Uterus (tissue), 3 donors: ENCODE measurements at regions not wholly inside any gene's neighbourhood (a gene's known extent, or its start where the extent isn't known, plus 50 kb on each side); places are given as distances from the start of the nearest gene placed in this dataset.

Source experiments
- DNase-seq, 2 donors: peaks; one replicate each; pipeline ENCODE4 v3.0.0-alpha.2; 2019 to 2020
- H3K27ac ChIP-seq, 2 donors: fragments of 200-600 bp; sonication (generic); 1 replicate in 1 of 2; 2 replicates in 1 of 2; pipeline ENCODE4 v1.5.1; 2016 to 2018
- H3K27me3 ChIP-seq, 2 donors: fragments of 200-600 bp; sonication (generic); one replicate each; pipeline ENCODE4 v1.5.1; 2018 to 2019; ENCODE audit warnings: control low read depth in 1 of 2
- H3K36me3 ChIP-seq, 2 donors: fragments of 200-600 bp; sonication (generic); one replicate each; pipeline ENCODE4 v1.5.1; 2019; ENCODE audit warnings: control low read depth in 1 of 2
- H3K4me1 ChIP-seq, 2 donors: fragments of 200-600 bp; sonication (generic); one replicate each; pipeline ENCODE4 v1.5.1; 2018 to 2019; ENCODE audit warnings: control low read depth in 1 of 2
- H3K4me3 ChIP-seq, 2 donors: fragments of 200-600 bp; sonication (generic); 1 replicate in 1 of 2; 2 replicates in 1 of 2; pipeline ENCODE4 v1.5.1; 2018 to 2019; ENCODE audit warnings: mild to moderate bottlenecking in 1 of 2
- H3K9me3 ChIP-seq, 2 donors: fragments of 200-600 bp; sonication (generic); one replicate each; pipeline ENCODE4 v1.5.1; 2019; ENCODE audit warnings: control low read depth in 1 of 2
- POLR2A ChIP-seq, 2 donors: fragments of 450-650 bp; IDR thresholded peaks; one replicate each; pipeline ENCODE4 v1.6.1; 2016; ENCODE audit warnings: antibody characterized with exemption in 2 of 2, mild to moderate bottlenecking in 1 of 2, moderate library complexity in 1 of 2
- intact Hi-C: fragments of 100-400 bp; cut with DNase I; formaldehyde crosslinking; loops from one replicate; pipeline ENCODE4 v1.15.1; 2023; ENCODE audit warnings: low total_unique reads
- TF ChIP-seq, protein P1 (sequence below), 4 experiments: fragments of 200-600 bp in 2 of 4; fragments of 450-650 bp in 2 of 4; sonication (generic) in 2 of 4; IDR thresholded peaks; one replicate each; pipeline ENCODE4 v1.5.1; 2016 to 2019; ENCODE audit warnings: antibody characterized with exemption in 4 of 4, mild to moderate bottlenecking in 2 of 4, moderate library complexity in 1 of 4
- donor health status: DM: yes; HTN: yes; CAD: no.

DNA sequence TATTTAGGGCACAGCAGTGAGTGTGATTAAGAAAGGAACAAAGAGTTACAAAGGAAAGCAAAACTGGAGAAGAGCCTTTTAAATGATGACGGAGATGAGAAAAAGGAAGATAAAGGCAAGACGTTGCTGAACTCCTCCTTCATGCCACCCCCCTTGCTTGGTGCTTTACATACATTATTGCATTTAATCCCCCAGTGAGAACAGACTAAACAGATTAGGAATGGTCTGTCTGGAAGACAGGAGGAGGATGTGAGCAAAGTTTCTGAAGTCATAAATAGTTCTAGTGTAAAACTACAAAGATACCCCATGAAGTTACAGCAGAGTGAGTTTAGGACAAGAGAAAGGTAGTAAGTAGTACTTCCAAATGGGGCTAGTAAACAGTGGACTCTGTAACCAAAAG lies 113.5 kb downstream of the PLCE1 start:
- Histone ChIP-seq H3K36me3 (no peaks in the 10 kb centered on the region), H3K27me3 (no peaks in the 10 kb centered on the region), H3K27ac (no peak overlapping the region), H3K9me3 (no peaks in the 10 kb centered on the region), H3K4me1 (no peaks in the 10 kb centered on the region), H3K4me3 (no peak overlapping the region)
- TF ChIP-seq POLR2A (IDR thresholded peaks at IDR 0.05) = no peak
- TF ChIP-seq, protein P1, sequence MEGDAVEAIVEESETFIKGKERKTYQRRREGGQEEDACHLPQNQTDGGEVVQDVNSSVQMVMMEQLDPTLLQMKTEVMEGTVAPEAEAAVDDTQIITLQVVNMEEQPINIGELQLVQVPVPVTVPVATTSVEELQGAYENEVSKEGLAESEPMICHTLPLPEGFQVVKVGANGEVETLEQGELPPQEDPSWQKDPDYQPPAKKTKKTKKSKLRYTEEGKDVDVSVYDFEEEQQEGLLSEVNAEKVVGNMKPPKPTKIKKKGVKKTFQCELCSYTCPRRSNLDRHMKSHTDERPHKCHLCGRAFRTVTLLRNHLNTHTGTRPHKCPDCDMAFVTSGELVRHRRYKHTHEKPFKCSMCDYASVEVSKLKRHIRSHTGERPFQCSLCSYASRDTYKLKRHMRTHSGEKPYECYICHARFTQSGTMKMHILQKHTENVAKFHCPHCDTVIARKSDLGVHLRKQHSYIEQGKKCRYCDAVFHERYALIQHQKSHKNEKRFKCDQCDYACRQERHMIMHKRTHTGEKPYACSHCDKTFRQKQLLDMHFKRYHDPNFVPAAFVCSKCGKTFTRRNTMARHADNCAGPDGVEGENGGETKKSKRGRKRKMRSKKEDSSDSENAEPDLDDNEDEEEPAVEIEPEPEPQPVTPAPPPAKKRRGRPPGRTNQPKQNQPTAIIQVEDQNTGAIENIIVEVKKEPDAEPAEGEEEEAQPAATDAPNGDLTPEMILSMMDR (IDR thresholded peaks at IDR 0.05) = no peak
- no peak for DNase-seq
- intact Hi-C loops = no loop called here

- Histone ChIP-seq H3K27ac (no peak overlapping the region), H3K27me3 (no peaks in the 10 kb centered on the region), H3K36me3 (no peaks in the 10 kb centered on the region), H3K4me1 (no peaks in the 10 kb centered on the region), H3K9me3 (no peaks in the 10 kb centered on the region), H3K4me3 (no peak overlapping the region)
- no peak for TF ChIP-seq POLR2A (IDR thresholded peaks at IDR 0.05)
- TF ChIP-seq, protein P1 (IDR thresholded peaks at IDR 0.05) = no peak
- intact Hi-C loops = no loop called here
- DNase-seq = no peak
These were observed 114.5 kb downstream of the PLCE1 start for GRCh38 chr10:94108200-94108599.

DNA sequence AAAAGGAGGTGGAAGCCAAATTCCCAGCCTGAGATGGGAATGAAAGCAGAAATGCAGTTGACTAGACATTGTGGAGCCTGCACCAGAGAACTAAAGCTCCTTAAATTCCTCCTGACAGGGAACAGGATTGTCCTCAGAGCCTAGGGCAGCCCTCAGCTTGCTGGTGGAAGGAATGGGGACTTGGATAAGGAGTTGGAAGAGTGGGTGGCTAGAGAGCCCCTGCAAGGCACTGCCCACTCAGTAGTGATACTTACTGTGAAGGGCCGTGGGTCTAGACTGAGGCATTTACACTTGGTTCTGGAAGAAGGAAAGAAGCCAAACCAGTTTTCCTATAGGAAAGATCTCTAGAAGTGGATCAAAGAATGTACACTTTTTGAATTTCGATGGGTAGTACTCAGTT lies 117.6 kb downstream of the PLCE1 start:
- no peaks in the 10 kb centered on the region for H3K4me1 ChIP-seq
- no peaks in the 10 kb centered on the region for H3K9me3 ChIP-seq
- TF ChIP-seq, protein P1 (IDR thresholded peaks at IDR 0.05) = no peak
- TF ChIP-seq POLR2A (IDR thresholded peaks at IDR 0.05) = no peak
- intact Hi-C loops = no loop called here
- no peaks in the 10 kb centered on the region for H3K27me3 ChIP-seq
- no peaks in the 10 kb centered on the region for H3K36me3 ChIP-seq
- no peak overlapping the region for H3K4me3 ChIP-seq
- no peak for DNase-seq
- no peak overlapping the region for H3K27ac ChIP-seq

- no peaks in the 10 kb centered on the region for H3K4me1 ChIP-seq
- H3K9me3 ChIP-seq = no peaks in the 10 kb centered on the region
- H3K27me3 ChIP-seq = no peaks in the 10 kb centered on the region
- no peak overlapping the region for H3K27ac ChIP-seq
- DNase-seq = no peak
- H3K4me3 ChIP-seq = no peak overlapping the region
- TF ChIP-seq POLR2A (IDR thresholded peaks at IDR 0.05) = no peak
- TF ChIP-seq, protein P1 (IDR thresholded peaks at IDR 0.05) = no peak
- no peaks in the 10 kb centered on the region for H3K36me3 ChIP-seq
- intact Hi-C loops = no loop called here
These were observed 118.6 kb downstream of the PLCE1 start for GRCh38 chr10:94112321-94112720.

DNA sequence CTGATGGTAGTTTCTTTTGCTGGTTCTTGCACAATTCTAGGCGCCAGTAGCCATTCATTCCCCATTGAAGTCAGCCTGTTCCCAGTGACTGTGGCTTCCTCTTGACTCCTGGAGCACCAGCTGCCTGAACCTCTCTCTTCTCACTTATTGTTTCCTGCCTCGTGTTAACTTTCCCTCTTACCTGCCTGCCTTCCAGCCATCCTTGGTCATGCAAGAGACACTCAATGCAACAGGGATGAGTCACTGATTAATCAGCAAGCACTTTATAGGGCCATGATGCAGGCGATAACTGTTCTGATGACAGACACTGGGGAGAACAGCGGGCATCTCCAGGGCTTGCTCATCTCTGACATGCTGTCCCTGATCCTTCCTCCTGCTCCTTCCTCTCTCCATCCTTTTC lies 122.0 kb downstream of the PLCE1 start:
- Histone ChIP-seq H3K27ac (no peak overlapping the region), H3K9me3 (no peaks in the 10 kb centered on the region), H3K4me1 (no peaks in the 10 kb centered on the region), H3K36me3 (no peaks in the 10 kb centered on the region), H3K27me3 (no peaks in the 10 kb centered on the region), H3K4me3 (no peak overlapping the region)
- no peak for TF ChIP-seq POLR2A (IDR thresholded peaks at IDR 0.05)
- TF ChIP-seq, protein P1 (IDR thresholded peaks at IDR 0.05) = no peak
- intact Hi-C loops = no loop called here
- no peak for DNase-seq
